GM18951 (cell line): ENCODE measurements at regions not wholly inside any gene's neighbourhood (a gene's known extent, or its start where the extent isn't known, plus 50 kb on each side); places are given as distances from the start of the nearest gene placed in this dataset.

ENCODE experiments used
- POLR2A ChIP-seq: IDR thresholded peaks from 4 replicates; pipeline ENCODE4 v1.6.1; 2011; ENCODE audit warnings: mild to moderate bottlenecking; ENCODE audit not compliant: insufficient read length, insufficient read depth; ENCODE audit errors: extremely low read depth
- in situ Hi-C: fragments of 300-500 bp; cut with MboI; formaldehyde crosslinking; loops from one replicate; pipeline ENCODE4 v1.12.0; 2022; ENCODE audit warnings: low sequenced_read_pairs, mixed read lengths, inconsistent platforms; ENCODE audit not compliant: unreplicated experiment

DNA sequence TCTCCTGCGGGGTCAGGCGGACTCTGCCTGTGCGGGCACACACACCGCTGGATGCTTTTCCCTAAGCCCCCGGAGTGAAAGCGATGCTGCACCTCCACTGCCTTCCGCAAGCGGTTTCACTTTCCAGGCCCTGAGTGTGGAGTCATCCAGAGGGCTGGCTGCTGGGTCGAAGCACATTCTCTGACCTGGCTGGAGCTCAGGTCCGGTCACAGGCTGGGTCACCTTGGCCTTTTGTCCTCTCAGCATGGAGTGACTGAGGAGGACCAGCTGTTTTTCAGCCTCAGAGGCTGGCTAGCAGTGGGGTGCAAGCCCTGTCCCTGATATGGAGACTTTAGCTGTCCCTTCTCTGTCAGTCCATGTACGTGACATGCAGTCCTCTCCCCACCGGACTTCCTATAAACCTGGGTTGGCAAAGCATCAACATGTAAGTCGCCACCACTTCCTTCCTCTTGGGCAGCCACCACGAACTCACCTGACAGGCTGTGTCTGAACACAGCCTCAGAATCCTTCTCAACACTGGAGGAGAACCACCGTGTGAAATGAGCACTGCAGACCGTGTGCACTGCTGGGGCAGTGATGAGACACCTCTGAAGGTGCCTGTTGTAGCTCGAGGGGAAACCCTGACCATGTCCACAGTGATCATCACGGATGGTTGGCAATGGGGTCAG lies 51.3 kb downstream of the GADD45G start:
- TF ChIP-seq POLR2A = no peak
- in situ Hi-C loops = no loop called here

DNA sequence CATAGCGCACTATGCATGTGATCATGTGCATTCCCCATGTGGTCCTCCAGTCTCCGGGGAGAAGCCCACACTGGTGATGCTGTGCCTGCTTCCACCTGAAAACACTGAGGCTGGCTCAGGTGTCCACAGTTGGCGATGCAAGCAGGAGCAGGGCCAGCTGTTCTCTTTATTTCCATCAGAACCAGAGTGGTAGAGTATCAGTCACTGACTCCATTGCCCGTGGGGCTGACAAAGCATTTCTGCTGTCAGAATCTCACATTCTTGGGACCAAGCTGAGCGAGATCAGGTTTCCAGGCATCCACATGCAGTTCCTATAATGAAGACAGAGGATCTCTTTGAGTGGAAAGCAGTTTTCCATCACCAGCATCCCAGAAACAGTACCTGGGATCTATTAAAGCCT lies 52.5 kb downstream of the GADD45G start:
- TF ChIP-seq POLR2A = no peak
- in situ Hi-C loops = no loop called here

DNA sequence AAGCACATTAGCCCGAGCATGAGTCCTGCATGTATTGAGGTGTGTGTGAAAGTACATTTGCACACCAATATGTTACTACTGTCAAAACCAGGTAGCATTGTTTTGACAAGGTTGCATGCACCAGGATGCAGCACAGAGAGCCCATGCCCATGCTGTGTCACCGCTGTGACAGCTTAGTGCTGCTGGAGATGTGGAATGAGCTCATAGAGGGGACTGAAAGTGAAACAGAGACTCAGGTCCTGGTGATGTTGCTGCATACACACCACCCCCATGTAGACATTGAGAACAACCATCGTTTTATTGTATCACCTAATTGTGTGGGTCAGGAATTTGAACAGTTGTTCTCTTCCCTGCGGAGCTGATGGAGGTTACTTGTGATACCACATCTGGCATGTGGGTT lies 53.0 kb downstream of the GADD45G start:
- in situ Hi-C loops = no loop called here

DNA sequence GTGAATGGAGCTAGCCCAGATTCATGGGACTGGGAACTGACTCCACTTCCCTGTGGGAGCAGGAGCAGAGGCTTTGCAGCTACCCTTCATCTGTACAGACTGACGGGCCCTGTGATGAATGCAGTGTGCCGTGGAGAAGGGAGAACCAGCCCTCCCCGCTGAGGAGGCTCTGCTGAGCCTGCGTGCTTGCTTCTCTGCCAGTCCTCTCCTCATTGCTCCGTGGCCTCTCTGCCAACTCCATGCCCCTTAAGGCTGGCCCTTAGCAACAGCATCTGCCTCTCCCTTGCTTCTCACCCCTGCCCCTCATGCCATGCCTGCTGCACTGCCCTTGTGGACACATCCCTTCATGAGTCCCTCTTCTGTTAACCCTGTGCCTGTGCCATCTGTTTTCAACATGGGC lies 53.6 kb downstream of the GADD45G start:
- in situ Hi-C loops = no loop called here

More for the DNA sequence above, 53.0 kb downstream of the GADD45G start:
- no peak for TF ChIP-seq POLR2A

DNA sequence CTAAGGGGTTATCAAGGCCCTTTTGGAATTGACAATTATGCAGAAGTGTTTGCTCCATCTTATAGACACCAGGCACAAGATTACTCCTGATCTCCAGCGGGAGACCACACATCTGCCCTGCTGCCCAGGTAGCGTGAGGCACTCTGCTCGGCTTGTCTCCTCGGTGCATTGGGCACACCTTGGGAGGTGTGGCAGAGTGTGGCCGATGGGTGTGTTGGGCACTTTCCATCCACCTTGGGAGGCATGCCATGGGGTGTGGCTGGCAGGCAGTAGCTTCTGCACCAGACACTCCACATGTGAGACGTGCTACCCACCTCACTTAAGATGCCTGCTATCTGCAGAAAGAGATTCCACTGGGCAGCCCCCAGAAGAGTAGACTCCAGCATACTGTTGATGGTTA lies 54.1 kb downstream of the GADD45G start:
- in situ Hi-C loops = no loop called here
- TF ChIP-seq POLR2A = no peak

More for the DNA sequence above, 53.6 kb downstream of the GADD45G start:
- TF ChIP-seq POLR2A = no peak

DNA sequence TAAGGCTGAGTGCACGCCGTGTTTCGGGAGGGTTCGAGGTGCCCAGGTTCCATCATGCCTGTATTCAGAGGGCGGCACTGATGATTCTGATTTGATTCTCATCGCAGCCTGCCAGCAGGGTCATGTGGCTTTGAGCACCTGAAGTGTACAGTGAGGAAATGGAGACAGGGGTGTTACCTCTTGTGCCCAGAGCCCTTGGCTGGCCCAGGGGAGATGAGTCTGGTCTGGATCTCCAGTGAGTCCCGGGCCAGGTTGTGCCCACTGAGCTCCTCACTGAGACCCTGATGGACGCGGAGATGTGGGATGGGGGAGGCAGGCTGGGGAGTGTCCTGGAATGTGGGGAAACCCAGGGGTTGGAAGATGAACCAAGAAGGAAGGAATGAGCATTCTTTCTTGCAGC lies 54.7 kb downstream of the GADD45G start:
- no peak for TF ChIP-seq POLR2A
- in situ Hi-C loops = no loop called here

DNA sequence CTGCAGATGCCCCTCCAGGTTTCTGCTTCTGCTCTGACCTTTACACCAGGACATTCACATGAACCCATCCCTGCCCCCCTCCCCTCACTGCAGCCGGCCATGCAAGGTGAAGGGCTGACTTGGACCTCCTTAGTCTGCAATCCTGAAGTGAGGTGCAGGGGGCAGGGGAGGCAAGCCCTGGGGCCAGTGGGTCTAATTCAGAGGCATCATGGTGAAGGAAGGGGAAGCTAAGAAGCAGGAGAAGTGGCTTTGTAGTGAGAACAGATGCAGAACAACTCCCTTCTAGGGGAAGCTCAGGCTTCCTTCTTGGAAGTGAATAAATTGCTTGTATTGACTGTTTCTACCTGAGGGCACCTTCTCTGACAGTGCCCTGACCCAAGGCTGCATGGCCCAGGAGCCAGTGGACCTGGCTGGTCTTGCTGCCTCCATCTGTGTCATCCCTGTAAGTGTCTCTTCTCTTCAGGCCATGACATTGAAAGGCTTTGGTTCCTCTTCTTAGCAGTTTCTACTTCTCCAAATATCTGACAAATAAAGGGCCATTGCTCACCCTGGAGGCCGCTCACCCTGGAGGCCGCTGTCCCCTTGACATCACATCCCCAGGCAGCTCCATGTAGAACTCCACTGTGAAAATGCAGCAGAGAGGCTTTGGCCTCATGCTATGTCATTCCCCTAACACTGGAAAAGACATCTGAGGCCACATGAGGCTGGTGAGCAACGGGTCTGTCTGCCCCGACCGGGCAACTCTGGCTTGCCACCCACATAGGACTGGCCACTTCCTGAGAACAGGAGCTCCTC lies 55.3 kb downstream of the GADD45G start:
- TF ChIP-seq POLR2A = no peak
- in situ Hi-C loops = no loop called here

DNA sequence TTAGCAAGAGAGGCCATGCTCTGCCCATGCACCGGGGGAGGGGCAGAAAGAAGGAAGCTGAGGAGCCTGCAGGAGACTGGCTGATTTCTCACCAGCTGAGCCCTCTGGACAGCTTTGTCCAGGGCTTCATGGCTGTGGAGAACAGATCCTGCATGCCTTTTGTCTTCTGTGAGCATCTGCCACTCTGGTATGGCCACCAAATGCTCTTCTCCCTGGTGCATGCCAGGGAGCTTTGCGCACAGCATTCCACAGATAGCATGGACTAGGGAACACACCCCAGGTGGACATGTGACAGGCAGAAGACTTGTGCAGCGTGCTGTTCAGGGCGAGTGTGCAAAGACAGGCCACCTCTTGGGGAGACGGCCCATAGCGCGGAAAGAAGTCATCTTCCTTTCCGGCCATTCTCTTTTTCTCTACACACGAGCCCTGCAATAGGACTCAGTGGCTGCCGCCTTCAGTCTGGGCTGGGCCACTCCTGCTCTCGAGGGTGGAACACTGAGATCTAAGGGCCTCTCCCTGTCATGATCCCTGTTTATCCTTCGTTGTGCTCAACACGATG lies 56.7 kb downstream of the GADD45G start:
- in situ Hi-C loops = no loop called here
- no peak for TF ChIP-seq POLR2A

DNA sequence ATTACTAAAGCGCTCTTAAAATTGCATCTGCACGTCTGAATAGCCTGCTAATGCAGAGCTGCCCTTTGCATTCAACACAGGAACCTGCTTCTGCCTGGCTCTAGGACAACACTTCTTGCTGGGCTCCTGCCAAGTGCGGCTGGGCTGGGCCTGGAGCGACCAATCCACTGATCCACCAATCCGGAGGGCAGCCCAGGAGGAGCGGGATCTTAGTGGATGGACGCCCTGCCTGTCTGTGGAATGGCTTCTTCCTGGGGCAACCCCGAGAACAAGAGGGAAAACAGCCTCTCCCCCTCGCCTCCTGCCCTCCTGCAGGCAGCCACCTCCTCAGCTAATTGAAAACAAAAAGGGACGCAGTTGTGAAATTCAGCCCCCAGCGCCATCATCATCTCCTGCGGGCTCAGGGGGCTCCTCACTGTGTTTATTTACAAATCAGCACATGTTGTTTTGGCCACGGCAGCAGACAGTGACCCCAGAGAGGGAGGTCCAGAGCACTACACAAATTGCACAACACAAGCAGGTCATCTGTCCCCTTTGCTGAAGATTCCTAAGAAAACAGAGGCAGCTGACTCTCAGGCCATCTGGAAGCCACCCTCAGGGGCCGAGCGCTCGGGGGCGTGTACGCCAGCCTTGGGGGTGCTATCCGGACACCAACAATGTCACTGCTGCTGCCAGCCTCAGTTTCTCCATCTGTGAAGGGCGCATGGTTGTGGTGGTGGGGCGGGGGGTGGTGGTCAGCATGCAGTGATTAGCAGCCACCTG lies 57.3 kb downstream of the GADD45G start:
- TF ChIP-seq POLR2A = no peak
- in situ Hi-C loops = no loop called here

DNA sequence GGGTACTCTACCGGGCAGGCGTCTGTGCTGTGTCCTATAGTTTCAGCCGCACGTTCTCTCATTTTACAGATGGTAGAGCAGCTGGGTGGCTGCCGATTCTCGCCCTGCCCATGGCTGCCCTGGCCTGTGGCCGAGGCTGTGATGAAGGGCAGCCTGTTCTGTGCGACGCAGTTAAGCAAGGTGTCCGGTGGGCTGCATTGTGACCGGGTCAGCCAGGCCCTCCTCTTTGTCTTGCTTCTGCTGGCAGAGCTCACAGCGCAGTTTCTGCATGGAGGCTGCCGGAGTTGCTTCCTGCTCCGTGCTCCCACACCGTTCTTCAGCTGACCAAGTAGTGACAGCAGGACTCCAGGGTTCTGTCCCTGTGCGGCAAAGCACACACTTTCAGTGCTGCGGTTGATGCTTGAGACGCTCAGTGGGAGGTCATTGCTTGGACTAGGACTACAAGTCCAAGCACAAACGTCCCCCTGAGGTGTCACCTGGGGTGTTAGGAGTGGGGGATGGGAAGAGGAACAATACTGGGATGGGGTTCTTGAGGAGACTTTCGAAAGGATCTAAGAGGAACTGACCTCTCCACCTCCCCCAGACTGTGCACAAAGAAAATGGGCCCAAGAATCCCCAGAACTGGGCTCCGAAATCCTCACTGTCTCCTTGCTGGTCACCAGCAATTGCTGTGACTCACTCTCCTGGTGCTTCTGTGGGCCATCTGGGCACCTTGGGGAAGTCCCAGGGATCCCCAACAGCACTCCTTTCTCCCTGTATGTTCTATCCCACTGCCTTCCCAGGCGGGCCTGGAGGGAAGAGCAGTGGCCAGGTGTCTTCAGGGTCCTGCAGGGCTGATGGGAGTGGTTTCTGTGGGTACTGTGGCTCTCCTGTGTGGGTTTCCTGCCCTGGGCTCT lies 58.2 kb downstream of the GADD45G start:
- no peak for TF ChIP-seq POLR2A
- in situ Hi-C loops = no loop called here

DNA sequence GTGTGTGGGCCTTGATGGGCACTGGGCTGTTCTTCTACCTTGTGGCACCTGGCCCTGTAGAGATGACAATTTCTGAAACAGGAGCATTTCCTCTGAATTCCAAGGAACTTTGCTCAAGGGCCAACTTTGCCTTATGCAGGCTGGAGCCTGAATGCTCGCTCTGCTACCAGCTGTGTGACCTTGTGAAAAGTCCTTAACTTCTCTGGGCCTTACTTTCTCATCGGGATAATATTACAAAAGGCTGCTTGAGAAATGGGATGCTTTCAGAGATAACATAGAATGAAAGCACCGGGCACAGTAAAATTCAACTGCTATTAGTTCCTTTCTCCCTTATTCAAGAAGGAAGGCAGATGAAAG lies 58.8 kb downstream of the GADD45G start:
- in situ Hi-C loops = no loop called here
- TF ChIP-seq POLR2A = no peak

DNA sequence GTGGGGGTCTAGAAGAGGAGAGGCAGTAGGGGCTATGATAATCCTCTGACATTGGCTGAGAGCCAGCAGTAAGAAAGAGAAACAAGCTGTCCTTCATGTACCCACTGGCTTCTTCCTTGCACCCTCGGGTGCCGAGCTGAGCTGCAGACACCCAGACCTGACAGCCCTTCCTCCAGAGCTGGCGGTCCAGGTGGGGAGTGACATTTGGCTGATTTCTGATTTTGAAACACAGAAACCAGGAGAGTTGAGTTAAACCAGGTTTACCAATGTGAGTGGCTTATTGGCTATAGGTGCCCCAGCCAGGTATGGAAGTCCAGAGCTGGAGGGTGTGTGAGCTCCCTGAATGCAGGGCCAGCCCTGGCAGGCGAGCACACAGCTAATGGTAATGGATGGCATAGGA lies 59.2 kb downstream of the GADD45G start:
- in situ Hi-C loops = no loop called here
- no peak for TF ChIP-seq POLR2A
